GM21515 (cell line): ENCODE measurements at regions not wholly inside any gene's neighbourhood (a gene's known extent, or its start where the extent isn't known, plus 50 kb on each side); places are given as distances from the start of the nearest gene placed in this dataset.
"Not testable (repeated sequence)": the region's sequence is repeated elsewhere in the genome, so short reads cannot be mapped to it uniquely, and the experiment has no call there.

ENCODE experiments used
- ATAC-seq: cut with Tn5 transposase; IDR thresholded peaks from one replicate; pipeline ENCODE4 v1.9.1; 2021; ENCODE audit not compliant: unreplicated experiment

DNA sequence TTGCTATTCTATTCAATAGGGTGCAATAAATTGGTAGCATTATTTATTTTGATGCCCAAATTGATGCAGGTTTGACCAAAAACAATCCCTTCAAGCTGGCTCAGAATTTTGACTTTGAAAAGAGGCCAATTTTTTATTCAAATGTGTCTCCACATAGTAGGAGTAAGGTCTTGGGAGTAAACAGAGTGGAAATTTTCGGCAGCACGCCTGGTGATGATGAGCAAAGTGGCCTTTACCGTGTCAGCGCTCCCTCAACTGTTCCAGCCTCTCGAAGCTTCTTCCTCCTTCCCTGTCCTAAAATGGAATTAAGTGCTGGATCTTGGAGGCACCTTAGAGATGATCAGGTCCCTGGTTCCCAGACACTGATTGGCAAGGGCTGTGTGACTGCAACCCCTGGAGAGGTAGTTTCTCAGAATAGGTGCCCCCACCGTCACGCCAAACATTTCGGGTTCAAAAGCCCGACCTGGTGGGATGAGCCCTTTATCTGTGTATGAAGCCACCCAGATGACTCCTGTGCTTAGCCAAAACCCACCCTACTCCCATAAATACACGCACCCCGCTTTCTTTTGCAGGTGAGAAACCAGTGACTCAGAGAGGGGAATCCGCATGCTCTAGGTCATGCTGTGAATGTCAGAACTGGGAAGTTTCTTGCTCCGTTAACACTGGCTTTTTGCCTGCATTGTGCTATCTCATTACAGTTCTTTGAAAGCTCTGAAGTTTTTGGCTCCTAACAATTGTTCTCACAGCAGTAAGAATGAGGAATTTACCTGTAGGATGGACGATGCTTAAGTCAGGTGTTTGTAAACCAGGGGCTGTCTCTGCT lies 89.1 kb downstream of the CRYGS start:
- no peak for ATAC-seq

DNA sequence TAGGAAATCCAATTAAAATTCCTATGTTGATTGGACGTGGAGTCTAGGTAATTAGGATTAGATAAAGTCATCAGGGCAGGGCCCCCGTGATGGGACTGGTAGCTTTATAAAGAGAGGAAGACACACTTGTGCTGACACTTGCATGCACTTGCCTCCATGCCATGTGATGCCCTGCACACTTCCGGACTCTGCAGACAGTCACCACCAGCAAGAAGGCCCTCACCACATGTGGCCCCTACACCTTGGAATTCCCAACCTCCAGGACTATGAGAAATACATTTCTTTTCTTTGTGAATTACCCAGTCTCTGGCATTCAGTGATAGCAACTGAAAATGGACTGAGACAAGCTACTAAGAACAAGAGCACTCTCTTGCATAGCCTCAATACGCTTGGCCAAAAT lies 90.6 kb downstream of the CRYGS start:
- no peak for ATAC-seq

DNA sequence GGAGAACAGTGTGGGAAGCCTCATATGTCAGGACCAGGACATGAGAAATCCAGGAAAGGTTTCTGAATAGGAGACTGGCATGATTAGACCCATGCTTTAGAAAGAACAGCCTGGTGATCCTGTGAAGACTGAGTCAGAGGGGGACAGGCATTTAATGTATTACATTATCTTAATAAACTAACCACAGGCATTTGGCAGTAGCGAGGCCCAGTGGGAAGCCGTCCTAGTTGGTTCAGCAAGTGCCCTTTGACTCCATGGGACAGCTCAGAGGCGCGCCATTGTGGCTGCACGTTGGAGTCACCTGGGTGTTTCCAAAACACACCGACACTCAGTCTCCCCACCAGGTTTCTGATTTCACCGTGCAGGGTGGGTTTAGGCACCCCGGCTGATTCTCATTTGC lies 90.5 kb upstream of the DGKG start:
- ATAC-seq = no peak

DNA sequence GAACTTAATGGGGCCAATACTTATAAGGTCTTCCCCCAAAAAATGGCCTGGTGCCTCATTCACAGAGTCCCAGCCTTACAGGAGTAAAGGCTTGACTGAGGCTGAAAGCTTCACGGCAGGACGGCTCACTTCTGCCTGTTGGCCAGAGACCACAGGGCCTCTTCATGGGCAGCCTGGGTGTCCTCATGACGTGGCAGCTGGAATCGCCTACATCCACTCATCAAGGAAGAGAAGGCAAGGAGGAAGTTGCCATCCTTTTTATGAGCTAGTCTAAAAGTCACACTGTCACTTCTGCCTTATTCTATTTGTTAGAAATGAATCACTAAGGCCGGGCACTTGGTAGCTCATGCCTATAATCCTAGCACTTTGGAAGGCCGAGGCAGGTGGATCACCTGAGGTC lies 89.3 kb upstream of the DGKG start:
- ATAC-seq = no peak

DNA sequence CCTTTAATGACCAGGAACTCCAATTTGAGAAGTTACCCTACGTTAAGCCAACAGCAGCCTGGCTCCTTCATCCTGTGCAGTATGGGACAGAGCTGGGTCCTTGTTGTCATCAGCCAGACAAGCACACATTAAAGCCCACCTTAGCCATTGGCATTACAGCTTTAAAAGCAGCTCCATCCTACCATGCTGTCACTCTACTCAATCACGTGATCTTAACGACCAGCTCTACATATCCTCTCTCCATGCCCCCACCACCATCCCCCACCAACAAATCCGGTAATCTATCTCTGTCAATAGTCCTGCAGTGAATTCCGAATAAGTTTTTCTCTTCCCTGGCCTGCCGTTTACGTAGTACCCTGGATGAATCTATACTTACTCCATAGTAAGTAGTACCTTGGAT lies 82.9 kb upstream of the DGKG start:
- no peak for ATAC-seq

DNA sequence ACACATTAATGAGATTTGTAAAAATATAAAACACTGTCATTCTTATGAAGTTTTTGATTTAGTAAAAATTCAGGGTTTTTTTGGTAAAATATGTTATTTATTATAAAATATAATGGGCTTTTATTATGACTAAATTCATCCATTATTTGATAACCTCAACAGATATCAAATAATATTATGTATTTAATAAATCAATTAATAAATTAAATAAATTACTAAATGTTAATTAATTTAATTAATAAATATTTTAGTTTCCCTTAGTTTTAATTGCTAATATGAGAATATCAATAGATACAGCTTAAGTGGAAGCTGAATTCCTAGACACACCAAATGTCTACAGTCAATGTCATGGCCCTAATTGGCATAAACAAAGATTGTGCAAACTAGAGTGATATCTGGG lies 82.3 kb upstream of the DGKG start:
- no peak for ATAC-seq

DNA sequence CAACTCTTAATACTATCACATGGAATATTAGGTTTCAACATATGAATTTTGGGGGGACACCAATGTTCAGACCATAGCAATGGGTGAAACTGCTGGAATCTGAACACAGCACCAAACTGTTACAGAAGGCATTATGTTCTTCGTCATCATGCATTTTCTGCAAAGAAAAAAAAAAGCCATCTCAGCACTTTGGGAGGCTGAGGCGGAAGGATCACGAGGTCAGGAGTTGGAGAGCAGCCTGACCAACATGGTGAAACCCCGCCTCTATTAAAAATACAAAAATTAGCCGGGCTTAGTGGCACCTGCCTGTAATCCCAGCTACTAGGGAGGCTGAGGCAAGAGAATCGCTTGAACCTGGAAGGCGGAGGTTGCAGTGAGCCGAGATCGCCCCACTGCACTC lies 80.9 kb upstream of the DGKG start:
- ATAC-seq = not testable (repeated sequence)

DNA sequence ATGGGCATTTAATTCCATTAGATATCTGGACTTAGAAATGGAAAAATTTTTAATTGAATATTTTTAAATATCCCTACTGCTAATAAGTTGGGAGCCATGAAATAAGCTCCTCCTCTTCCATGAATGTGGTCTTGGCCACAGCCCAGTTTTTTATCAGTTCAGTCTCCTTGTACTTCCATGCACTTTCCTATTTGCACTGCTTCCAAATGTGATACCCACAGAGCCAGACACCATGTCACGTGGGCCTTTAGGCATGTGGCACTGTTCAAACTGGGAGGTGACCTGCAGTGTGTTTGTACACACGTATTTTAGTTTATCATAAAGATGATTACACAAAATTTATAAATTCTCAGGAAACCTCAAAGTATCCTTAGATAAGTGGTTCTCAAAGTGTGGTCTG lies 80.1 kb upstream of the DGKG start:
- no peak for ATAC-seq

DNA sequence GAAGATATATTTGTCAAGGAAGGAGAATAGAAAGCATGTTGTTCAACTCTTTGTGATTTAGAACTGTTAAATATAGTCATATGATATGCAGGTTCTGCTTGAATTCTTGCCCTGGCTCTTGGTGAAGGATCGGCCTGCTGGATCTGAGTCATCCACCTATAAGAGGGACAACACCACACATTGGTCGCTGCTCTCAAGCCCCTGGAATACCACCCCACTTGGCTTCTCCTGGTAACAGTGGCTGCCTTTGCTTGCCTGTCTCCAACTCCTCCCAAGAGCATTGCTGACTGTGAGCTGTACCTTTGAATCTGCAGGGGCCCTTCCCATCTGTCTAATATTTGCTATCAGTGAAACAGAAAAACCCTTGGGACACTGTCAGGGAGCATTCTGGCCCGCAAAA lies 78.9 kb upstream of the DGKG start:
- no peak for ATAC-seq

DNA sequence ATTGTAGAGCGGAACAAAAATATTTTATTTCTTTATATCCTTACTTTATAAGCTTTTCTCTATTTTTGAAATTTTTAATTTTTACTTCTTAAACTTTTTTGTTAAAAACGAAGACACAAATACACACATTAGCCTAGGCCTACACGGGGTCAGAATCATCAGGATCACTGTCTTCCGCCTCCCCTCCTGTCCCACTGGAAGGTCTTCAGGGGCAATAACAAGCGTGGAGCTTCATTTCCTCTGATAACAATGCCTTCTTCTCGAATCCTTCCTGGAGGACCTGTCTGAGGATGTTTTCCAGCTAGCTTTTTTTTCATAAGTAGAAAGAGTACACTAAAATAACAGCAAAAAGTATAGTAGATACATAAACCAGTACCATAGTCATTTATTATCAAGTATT lies 77.7 kb upstream of the DGKG start:
- no peak for ATAC-seq

DNA sequence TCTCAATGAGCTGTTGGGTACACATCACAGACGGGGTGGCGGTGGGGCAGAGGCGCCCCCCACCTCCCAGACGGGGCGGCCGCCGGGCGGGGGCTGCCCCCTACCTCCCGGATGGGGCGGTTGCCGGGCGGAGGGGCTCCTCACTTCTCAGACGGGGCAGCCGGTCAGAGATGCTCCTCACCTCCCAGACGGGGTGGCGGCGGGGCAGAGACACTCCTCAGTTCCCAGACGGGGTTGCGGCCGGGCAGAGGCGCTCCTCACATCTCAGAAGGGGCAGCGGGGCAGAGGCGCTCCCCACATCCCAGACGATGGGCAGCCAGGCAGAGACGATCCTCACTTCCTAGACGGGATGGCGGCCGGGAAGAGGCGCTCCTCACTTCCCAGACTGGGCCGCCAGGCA lies 73.3 kb upstream of the DGKG start:
- ATAC-seq = not testable (repeated sequence)

DNA sequence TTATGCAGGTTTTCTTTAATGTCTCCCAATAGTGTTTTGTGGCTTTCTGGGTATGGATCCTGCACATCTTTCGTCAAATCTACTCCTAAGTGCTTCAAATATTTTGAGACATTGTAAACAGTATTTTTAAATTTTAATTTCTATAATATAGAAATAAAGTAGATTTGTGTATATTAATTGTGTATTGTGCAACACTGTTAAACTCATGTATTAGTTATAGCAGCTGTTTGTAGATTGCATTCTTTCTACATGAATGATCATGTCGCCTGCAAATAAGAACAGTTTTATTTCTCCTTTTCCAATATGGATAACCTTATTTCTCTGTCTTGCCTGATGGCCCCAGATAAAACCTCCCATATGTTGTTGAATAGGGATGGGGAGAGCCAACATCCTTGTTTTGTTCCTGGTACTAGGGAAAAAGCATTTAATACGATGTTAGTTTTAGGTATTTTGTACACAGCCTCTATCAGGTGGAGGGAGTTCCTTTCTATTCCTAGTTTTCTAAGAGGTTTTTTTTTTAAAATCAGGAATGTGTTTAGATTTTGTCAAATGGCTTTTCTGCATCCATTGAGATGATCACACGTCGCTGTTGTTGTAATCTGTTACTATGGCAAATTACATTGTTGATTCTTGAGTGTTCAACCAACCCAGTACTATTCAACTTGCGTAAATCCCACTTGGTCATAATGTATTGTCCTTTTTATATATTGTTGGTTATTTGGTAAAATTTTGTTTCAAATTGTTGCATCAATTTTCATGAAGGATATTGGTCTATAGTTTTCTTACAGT lies 71.1 kb upstream of the DGKG start:
- no peak for ATAC-seq

DNA sequence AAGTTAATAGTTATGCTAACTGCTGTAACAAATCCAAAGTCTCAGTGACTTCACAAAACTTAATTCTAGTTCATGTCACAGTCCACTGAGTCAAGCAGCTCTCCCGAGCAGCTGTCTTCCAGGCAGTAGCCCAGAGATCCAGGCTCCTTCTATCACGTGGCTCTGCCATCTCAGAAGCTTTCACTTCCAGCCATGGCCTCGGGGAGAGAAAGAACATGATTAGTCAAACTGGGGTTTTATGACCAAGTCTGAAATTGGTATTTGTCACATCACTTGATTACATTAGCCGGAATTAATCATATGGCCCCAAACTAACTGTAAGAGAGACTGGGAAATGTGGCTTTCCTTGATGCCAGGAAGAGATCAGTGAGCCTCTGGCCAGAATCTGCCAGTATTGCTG lies 70.2 kb upstream of the DGKG start:
- no peak for ATAC-seq

DNA sequence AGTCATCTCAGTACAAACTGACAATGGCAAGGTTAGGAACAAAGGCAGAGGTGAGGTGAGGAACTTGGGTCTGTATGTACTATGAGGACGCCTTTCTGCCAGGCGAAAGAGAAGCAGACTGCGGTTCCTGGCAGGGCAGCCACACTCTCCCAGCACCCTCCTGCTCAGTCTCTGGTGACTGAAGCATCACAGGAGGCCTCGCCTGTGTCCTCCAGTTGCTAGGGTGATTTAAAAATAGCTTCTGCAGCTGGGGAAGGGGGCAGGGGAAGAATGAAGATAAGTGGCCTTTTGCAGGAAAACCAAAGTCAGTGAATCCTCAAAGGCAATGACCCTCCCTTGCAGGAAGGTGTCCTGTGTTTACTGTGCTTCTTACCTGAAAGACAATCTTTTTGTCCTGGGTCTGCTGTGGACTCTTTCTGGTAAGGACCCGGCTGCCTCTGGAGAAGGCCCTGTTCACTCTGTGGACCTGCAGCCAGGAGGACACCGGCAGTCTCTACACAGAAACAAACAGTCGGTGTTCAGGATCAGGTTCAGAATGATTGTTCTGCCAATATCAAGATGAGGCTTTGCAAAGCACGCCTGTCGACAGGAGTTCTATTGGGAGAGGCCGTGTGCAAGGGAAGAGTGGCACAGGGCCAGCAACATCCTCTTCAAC lies 65.7 kb upstream of the DGKG start:
- ATAC-seq = no peak

DNA sequence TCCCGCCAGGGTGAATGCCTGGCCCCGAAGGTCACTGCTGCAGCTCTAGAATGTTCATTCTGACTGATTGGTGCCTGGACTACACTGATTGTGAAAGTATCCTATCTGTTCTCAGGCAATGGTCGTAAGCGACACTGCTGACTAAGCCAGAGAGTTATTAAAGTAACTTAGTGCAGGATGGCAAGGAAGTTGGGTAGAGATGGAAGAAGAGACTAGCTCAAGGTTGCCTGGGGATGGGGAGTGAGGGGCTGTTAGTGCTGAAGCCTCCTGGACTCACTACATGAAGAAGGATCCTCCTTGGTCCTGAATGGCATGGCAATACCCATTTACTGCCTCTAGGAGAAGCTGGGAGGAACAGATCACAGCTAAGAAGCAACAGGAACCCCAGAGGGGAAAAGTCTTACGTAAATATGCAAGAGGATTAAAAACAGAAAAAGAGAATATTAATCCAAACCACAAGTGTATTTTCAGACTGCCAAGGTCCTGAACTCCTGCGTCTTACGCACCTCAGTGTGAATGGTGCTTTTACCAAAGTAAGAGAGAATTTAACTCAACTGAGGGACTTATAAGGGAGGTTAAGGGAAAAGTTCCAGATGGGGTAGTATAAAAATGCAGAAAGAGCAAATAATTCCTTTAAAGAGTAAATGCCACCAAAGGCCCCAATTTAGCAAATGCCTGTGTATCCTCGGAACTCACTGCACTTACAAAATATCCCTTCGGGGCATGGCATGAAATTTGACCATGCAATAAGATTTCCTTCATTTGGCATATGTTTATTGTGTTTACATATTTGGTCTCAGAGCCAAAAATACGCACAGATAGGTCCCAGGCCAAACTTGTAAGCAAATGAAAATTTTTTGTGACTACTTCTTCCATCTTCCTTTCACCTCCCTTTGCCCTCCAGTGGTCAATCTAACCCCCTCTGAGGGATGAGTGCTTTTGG lies 64.0 kb upstream of the DGKG start:
- no peak for ATAC-seq

DNA sequence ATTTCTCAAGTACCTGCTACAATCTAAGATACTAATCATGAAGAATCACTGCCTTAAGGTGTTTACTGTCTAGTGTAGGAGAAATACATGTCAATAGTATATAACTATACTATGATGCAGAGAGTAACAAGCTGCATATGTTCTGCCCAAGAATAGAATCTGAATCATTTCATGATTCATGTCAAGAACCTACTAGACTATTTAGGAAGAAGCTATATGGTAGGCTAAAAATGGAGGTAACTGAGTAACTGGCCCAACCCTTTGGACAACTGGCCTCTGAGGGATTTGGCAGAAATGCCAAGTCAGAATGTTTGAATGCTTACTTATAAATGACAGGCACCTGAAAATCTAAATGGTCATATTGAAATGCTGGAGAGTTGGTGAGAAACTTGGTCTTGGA lies 59.9 kb upstream of the DGKG start:
- ATAC-seq = no peak

DNA sequence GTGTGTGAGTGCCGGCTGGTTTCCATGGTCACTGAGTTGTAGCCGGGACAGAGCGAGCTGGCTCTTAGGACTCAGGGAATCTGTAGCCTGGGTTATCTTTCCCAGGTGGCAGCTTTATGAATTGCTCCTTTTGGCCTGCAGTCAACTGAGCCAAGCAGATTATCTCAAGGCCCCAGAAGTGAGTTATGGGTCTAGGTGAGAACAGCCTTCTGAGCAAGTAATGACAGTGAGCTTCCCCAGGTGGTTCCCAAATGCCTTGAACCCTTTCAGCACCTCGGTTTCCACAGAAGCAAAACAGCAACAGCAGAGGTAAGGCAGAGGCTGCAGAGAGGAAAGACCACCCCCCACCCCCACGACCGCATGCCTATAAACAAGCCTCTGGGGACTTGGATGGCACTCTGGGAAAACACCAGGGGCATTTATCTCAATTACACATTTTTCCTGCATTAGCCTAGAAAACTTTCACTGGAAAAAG lies 56.7 kb upstream of the DGKG start:
- ATAC-seq = no peak

DNA sequence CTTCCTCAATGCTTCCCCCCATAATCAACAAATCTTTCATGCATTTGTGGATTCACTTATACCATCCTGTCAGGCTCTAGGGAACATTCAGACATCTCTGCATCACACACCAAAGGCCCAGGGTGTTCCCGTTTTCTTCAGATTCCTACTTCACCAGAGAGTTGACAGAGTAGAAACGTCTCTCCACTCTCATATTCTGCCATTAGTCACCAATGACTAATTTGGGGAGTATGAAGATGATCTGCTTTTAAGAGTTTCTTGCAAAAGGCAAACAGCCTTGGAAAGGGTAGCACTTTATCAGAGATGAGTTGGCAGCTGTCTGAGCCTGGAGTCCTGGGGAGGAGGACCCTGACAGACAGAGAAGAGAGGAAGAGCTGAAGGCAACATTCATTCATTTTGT lies 55.8 kb upstream of the DGKG start:
- no peak for ATAC-seq

DNA sequence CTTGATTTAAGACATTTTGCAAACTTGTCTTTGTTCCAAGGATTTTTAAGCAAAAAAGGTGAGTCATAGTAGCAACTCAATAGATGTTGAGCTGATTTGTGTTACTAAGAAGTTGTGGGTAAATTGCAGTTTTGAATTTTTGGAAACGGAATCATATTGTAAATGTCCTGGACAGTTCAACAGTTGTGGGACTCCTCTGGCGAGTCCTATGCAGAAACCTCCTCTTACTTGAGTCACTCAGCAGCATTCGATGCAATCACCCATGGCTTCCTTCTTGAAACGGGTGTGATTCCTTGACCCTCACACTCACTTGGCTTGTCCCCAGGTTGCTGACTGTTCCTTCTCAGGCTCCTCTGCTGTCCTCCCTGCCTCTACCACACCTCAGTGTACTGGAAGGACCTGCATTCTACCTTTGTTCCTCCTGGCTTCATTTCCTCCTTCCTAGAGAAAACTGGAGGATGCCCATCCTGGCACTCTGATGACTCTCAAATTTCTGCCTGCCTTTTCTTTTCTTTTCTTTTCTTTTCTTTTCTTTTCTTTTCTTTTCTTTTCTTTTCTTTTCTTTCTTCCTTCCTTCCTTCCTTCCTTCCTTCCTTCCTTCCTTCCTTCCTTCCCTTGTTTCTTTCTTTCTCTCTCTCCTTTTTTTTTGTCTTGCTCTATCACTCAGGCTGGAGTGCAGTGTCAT lies 52.8 kb upstream of the DGKG start:
- no peak for ATAC-seq
